ENCODE measurements at regions not wholly inside any gene's neighbourhood (a gene's known extent, or its start where the extent isn't known, plus 50 kb on each side); places are given as distances from the start of the nearest gene placed in this dataset.

DNA sequence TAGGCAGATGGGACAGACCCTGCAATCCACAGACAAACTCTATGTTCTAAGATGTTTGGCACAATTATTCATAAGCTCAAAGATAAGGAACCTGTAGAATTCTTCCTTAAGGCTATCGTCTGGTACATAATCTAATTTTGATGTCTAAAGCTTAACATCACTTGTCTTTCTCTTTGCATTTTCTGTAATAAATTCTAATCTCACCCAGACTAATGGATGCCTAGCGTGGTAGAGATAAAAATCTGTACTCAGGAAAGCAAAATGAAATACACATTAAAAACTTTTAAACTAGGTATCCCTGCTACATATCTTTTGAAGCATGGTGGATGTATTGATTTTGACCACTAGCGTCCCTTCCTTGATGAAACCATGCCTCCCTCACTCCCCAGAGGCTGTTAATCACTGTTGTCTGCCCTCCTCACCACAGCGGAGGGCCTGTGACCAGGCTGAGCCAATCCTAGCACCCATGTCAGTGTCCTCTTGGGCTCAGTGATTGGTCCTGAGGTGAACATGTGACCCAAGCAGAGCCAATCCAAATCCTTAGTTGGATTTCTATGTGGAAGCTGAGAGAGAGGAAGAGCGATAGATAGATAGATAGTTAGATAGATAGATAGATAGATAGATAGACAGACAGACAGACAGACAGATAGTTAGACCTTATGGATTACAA, 82.2 kb upstream of the GRK3 start:
- no peak overlapping the region for H3K4me3 ChIP-seq (ENCODE audit: control insufficient read depth, low read depth, low read length)
- DNase-seq (ENCODE audit: low read depth), result no peak
- TF ChIP-seq CTCF (conservative IDR thresholded peaks at IDR 0.05; ENCODE audit: control insufficient read depth, insufficient read depth, low read depth, low read length), result no peak

DNA sequence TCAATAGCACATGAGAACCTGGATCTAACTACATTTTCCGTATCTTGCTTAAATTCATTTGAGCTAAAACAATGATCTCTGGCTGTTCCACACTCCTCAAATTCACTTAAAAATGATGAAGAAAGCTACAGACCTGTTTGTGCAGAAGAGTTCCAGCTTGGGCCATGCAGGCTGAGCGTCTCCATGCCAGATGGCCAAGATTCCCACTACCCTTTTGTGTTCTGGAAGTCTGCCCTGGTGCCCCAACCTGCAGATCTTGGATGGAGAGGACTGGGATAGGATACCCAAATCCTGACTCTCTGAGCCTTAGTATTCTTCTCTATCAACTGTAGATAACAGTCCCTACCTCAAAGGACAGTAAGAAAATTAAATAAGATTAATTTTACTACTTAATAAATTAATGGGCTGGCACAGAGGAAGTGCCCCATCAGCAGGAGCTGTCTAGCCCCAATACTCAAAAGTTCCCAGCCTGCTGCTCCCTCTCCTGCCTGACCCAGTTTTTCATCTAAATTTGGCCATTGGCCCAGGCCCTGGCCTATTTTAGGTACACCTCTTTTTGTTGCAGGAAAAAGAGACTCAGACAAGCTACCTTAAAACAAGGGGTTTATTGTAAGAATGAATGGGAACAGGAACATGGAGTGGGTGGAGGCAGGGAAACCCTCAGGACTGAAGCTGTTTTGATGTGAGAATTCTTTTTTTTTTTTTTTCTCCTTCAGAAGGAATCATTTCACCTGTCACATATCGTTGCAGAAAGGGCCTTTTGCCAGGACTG, 81.4 kb upstream of the GRK3 start:
- DNase-seq (ENCODE audit: low read depth), result no peak
- no peak for TF ChIP-seq CTCF (conservative IDR thresholded peaks at IDR 0.05; ENCODE audit: control insufficient read depth, insufficient read depth, low read depth, low read length)
- H3K4me3 ChIP-seq (ENCODE audit: control insufficient read depth, low read depth, low read length), result no peak overlapping the region

GRCh38 chr22:25483931-25484330, 80.5 kb upstream of the GRK3 start:
- no peak overlapping the region for H3K4me3 ChIP-seq (ENCODE audit: control insufficient read depth, low read depth, low read length)
- TF ChIP-seq CTCF (conservative IDR thresholded peaks at IDR 0.05; ENCODE audit: control insufficient read depth, insufficient read depth, low read depth, low read length), result no peak
- no peak for DNase-seq (ENCODE audit: low read depth)

- no peak for TF ChIP-seq CTCF (conservative IDR thresholded peaks at IDR 0.05; ENCODE audit: control insufficient read depth, insufficient read depth, low read depth, low read length)
- H3K4me3 ChIP-seq (ENCODE audit: control insufficient read depth, low read depth, low read length), result no peak overlapping the region
- DNase-seq (ENCODE audit: low read depth), result no peak
Measured at GRCh38 chr22:25484521-25485315, 79.8 kb upstream of the GRK3 start.

- no peak overlapping the region for H3K4me3 ChIP-seq (ENCODE audit: control insufficient read depth, low read depth, low read length)
- TF ChIP-seq CTCF (conservative IDR thresholded peaks at IDR 0.05; ENCODE audit: control insufficient read depth, insufficient read depth, low read depth, low read length), result no peak
- DNase-seq (ENCODE audit: low read depth), result no peak
Measured at GRCh38 chr22:25485626-25486545, 78.6 kb upstream of the GRK3 start.

GRCh38 chr22:25487508-25487907, 77.0 kb upstream of the GRK3 start:
- H3K4me3 ChIP-seq (ENCODE audit: control insufficient read depth, low read depth, low read length), result no peak overlapping the region
- no peak for TF ChIP-seq CTCF (conservative IDR thresholded peaks at IDR 0.05; ENCODE audit: control insufficient read depth, insufficient read depth, low read depth, low read length)
- no peak for DNase-seq (ENCODE audit: low read depth)

All from fibroblast of mammary gland (primary cell).